Heart right ventricle (tissue), 16 donors: ENCODE measurements at regions not wholly inside any gene's neighbourhood (a gene's known extent, or its start where the extent isn't known, plus 50 kb on each side); places are given as distances from the start of the nearest gene placed in this dataset.
A peak's percentile ranks its signal among the peaks of the same experiment; 100 is the strongest.

ENCODE experiments used
- ATAC-seq, 8 donors: fragments of 200-7000 bp; cut with Tn5 transposase; one replicate each; pipeline ENCODE4 v1.9.1; 2020; ENCODE audit warnings: mild to moderate bottlenecking in 8 of 8, moderate library complexity in 8 of 8, moderate number of reproducible peaks in 1 of 8
- DNase-seq, 2 donors: peaks; one replicate each; pipeline ENCODE4 v3.0.0-alpha.2; 2020
- H3K27ac ChIP-seq, 10 donors: fragments of 200-600 bp; sonication (generic) in 2 of 10; one replicate each; pipeline versions ENCODE4 v1.5.0 to v1.8.0; 2020 to 2022; ENCODE audit warnings: mild to moderate bottlenecking in 3 of 10
- H3K27me3 ChIP-seq, 7 donors: fragments of 200-600 bp; one replicate each; pipeline ENCODE4 v1.8.0; 2021 to 2022; ENCODE audit warnings: mild to moderate bottlenecking in 2 of 7
- H3K36me3 ChIP-seq, 9 donors: fragments of 200-600 bp; sonication (generic) in 1 of 9; one replicate each; pipeline versions ENCODE4 v1.5.0 to v1.8.0; 2020 to 2022; ENCODE audit warnings: mild to moderate bottlenecking in 2 of 9
- H3K4me1 ChIP-seq, 9 donors: fragments of 200-600 bp; sonication (generic) in 1 of 9; one replicate each; pipeline versions ENCODE4 v1.5.0 to v1.8.0; 2020 to 2022; ENCODE audit warnings: mild to moderate bottlenecking in 4 of 9
- H3K4me3 ChIP-seq, 10 donors: fragments of 200-600 bp; sonication (generic) in 2 of 10; one replicate each; pipeline versions ENCODE4 v1.5.0 to v1.8.0; 2020 to 2022; ENCODE audit warnings: mild to moderate bottlenecking in 7 of 10, moderate library complexity in 2 of 10
- H3K9me3 ChIP-seq, 11 donors: fragments of 200-600 bp in 10 of 11; sonication (generic) in 2 of 11; one replicate each; pipeline versions ENCODE4 v1.5.0 to v1.8.0; 2013 to 2022; ENCODE audit warnings: mild to moderate bottlenecking in 2 of 11, control low read depth in 1 of 11, moderate library complexity in 1 of 11
- WGBS, 2 donors: extraction: QIAGEN DNeasy Blood & Tissue Kit; methylation state at CpG; one replicate each; pipeline ENCODE4 v1.1.7; 2013; ENCODE audit warnings: inconsistent platforms in 1 of 2; 5-methylcytosine and 5-hydroxymethylcytosine counted together
- intact Hi-C, 10 donors: fragments of 100-400 bp; cut with DNase I; formaldehyde crosslinking; loops; one replicate each; pipeline versions ENCODE4 v1.11.1 to v1.14.2; 2022
- TF ChIP-seq, protein P1 (sequence below), 9 donors: fragments of 200-600 bp; sonication (generic) in 2 of 9; IDR thresholded peaks; one replicate each; pipeline versions ENCODE4 v1.5.0 to v1.8.0; 2021 to 2022; ENCODE audit warnings: antibody characterized with exemption in 9 of 9, mild to moderate bottlenecking in 5 of 9, moderate library complexity in 1 of 9
- donor health status: Arrhythmogenic right ventricular cardiomyopathy.
- donor health status: ischemic (EF 13 %, LVEDD 7.1; RV severe dilation, severe dysfunction).
- donor health status: healthy with polysubstance abuse.
- donor health status: DM: no; HTN: yes; CAD: no.
- donor health status: DM: no; HTN: no; CAD: no.
- donor health status: ischemic (EF 25% LVEDD 6.9; RV normal size, moderate dysfunction).
- donor health status: ischemic (EF 25% LVEDD 5.7; RV mildly dilated, moderate dysfunction).
- donor health status: healthy.
- donor health status: DM: yes; HTN: yes; CAD: no.
- donor health status: Ischemic cardiomyopathy.
- donor health status: ischemic (EF 35%, LVEDD 5.7; RV mildly dilated, moderate dysfunction).
- donor health status: nonischemic (EF 11% LVEDD 7.7; RV severe dilation, severe dysfunction).
- donor health status: DM: yes; HTN: yes; CAD: no.
- donor health status: PGD.
- donor health status: ischemic (EF 29% LVEDD 5.4; RV normal size, mild dysfunction).
- donor health status: nonischemic (EF 23%, LVEDD 6.1; RV moderate dilation, normal function).

DNA sequence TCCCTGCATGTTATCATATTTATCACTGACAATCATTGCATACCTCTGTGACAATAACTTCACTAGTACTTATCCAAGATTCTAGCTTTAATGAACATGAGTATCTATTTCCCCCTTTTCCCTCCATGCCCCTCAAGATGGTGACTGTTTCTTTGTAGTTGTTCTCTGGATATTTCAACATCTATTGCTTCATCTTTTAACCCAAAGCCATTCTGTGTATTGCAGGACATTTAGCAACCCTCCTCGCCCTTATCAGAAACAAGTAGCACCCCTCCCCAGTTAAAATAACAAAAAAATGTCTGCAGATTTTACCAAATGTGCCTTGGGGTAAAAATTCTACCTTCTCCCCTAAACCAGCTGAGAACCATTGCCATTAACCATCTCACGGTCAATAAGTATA is 979.8 kb upstream of the MANEA start:
- H3K4me3 ChIP-seq, result no peak overlapping the region
- no peak for ATAC-seq
- H3K36me3 ChIP-seq, result no peaks in the 10 kb centered on the region
- H3K9me3 ChIP-seq, result no peaks in the 10 kb centered on the region
- no peak for DNase-seq
- no peaks in the 10 kb centered on the region for H3K4me1 ChIP-seq
- H3K27me3 ChIP-seq, result no peaks in the 10 kb centered on the region
- intact Hi-C loops, result no loop called here
- H3K27ac ChIP-seq, result no peak overlapping the region
- 76 to 78% methylated on average over 2 of the region's 2 CpGs for WGBS, 2 donors
- TF ChIP-seq, protein P1, sequence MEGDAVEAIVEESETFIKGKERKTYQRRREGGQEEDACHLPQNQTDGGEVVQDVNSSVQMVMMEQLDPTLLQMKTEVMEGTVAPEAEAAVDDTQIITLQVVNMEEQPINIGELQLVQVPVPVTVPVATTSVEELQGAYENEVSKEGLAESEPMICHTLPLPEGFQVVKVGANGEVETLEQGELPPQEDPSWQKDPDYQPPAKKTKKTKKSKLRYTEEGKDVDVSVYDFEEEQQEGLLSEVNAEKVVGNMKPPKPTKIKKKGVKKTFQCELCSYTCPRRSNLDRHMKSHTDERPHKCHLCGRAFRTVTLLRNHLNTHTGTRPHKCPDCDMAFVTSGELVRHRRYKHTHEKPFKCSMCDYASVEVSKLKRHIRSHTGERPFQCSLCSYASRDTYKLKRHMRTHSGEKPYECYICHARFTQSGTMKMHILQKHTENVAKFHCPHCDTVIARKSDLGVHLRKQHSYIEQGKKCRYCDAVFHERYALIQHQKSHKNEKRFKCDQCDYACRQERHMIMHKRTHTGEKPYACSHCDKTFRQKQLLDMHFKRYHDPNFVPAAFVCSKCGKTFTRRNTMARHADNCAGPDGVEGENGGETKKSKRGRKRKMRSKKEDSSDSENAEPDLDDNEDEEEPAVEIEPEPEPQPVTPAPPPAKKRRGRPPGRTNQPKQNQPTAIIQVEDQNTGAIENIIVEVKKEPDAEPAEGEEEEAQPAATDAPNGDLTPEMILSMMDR (IDR thresholded peaks at IDR 0.05), result no peak

DNA sequence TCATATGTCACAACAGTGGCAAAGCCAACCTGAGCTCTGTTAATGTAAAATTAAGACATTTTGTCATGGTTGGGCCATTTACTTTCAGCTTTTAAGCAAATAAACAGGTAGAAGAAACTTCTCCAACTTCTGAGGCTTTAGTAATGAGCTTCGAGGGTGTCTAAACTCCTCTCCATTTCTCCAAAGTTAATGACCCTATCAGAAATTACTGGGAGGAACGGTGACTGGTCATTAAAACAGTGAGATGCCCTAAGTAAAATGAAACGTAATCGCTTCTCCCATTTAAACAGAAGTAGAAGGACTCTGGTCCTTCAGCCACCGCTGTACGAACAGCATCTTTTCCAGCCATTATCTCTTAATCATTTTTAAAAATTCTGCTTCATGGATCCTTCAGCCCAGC is 986.9 kb upstream of the MANEA start:
- H3K36me3 ChIP-seq, result no peaks in the 10 kb centered on the region
- ATAC-seq (no peak), DNase-seq (no peak)
- intact Hi-C loops, result no loop called here
- H3K27me3 ChIP-seq, result no peaks in the 10 kb centered on the region
- H3K4me1 ChIP-seq, result no peaks in the 10 kb centered on the region
- no peak overlapping the region for H3K27ac ChIP-seq
- TF ChIP-seq, protein P1 (IDR thresholded peaks at IDR 0.05), result no peak
- H3K9me3 ChIP-seq, result no peaks in the 10 kb centered on the region
- 90 to 91% methylated on average over 6 of the region's 6 CpGs for WGBS, 2 donors
- no peak overlapping the region for H3K4me3 ChIP-seq

DNA sequence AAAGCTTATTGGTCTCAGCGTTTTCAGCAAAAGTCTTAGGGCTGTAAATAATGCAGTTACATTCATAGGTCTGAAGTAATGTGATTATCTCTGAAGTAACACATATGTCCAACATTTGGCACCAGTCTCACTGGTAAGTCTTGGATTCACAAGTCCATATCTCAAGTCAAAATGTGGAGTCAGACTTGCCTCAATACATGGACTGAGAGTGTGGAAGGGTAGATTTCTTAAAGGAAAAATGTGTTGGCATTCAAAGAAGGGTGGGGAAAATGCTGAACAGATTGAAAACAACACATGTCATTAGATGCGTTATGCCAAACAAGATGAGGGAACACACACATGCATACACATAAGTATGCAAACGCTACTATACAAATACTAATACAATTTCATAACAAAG is 989.0 kb upstream of the MANEA start:
- ATAC-seq, result no peak
- Histone ChIP-seq H3K36me3 (no peaks in the 10 kb centered on the region), H3K9me3 (no peaks in the 10 kb centered on the region), H3K4me1 (no peaks in the 10 kb centered on the region), H3K27ac (no peak overlapping the region), H3K27me3 (no peaks in the 10 kb centered on the region), H3K4me3 (no peak overlapping the region)
- DNase-seq, result no peak
- TF ChIP-seq, protein P1 (IDR thresholded peaks at IDR 0.05), result no peak
- 67 to 73% methylated on average over 3 of the region's 3 CpGs for whole genome bisulfite sequencing, 2 donors
- intact Hi-C loops, result no loop called here

DNA sequence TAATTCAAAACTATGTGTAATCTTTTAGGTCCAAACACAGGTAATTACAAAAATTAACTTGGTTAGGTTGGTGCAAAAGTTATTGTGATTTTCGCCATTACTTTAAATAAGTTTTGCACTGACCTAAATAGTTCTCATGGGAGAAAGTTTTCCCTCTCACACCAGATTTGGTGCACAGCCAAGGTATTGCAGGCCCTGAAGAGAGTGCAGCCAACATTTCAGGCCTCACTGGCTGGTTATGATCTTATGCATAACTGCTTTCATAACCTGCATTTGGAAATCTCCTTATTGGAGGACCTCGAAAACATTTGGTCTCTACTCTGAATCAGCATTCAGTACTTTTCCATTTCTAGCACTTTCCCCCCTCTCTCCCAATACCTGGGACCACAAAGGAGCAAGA is 993.1 kb upstream of the MANEA start:
- ATAC-seq (peak in 1 of 8 donors; percentile 47), DNase-seq (no peak)
- H3K4me3 ChIP-seq, result no peak overlapping the region
- intact Hi-C loops, result no loop called here
- no peak overlapping the region for H3K27ac ChIP-seq
- 81 to 87% methylated on average over 2 of the region's 2 CpGs for WGBS, 2 donors
- TF ChIP-seq, protein P1 (IDR thresholded peaks at IDR 0.05), result no peak
- H3K36me3 ChIP-seq, result no peaks in the 10 kb centered on the region
- no peaks in the 10 kb centered on the region for H3K9me3 ChIP-seq
- no peaks in the 10 kb centered on the region for H3K27me3 ChIP-seq
- H3K4me1 ChIP-seq, result no peaks in the 10 kb centered on the region

DNA sequence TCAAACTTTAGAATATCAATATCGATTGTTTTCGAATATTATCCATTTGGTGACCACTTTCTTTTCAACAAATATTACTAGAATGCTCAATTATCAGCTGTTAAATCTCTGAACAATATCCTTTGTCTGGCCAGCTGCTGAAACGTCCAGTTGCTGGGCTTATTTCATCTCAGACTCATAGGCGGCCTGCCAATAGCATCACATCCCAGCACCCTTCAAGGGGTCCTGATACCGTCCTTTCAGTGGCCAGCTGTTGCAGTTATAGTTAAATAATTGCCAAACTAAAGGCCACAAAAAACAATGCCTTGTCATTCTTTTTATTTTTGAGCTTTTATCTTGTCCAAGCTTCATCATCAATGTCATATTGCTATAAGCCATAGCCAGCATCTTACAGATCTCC is 1006.8 kb upstream of the MANEA start:
- Histone ChIP-seq H3K9me3 (no peaks in the 10 kb centered on the region), H3K4me3 (no peak overlapping the region), H3K36me3 (no peaks in the 10 kb centered on the region), H3K27me3 (no peaks in the 10 kb centered on the region), H3K27ac (no peak overlapping the region), H3K4me1 (no peaks in the 10 kb centered on the region)
- intact Hi-C loops, result no loop called here
- no peak for ATAC-seq
- no peak for DNase-seq
- TF ChIP-seq, protein P1 (IDR thresholded peaks at IDR 0.05), result no peak
- WGBS, 2 donors, result 52 to 63% methylated on average over 5 of the region's 5 CpGs
